RWPE2 (cell line): ENCODE measurements at regions not wholly inside any gene's neighbourhood (a gene's known extent, or its start where the extent isn't known, plus 50 kb on each side); places are given as distances from the start of the nearest gene placed in this dataset.
A peak's percentile ranks its signal among the peaks of the same experiment; 100 is the strongest.

Experiments
- ATAC-seq: fragments of 200-7000 bp; cut with Tn5 transposase; 3 replicates; pipeline ENCODE4 v1.9.1; 2021; ENCODE audit warnings: low read depth
- DNase-seq: peaks from one replicate; pipeline ENCODE4 v3.0.0-alpha.2; 2020; ENCODE audit warnings: low spot score
- H3K27ac ChIP-seq: fragments of 450-650 bp; 2 replicates; pipeline ENCODE4 v1.5.1; 2017; ENCODE audit warnings: mild to moderate bottlenecking; ENCODE audit not compliant: poor library complexity, severe bottlenecking
- H3K27me3 ChIP-seq: fragments of 250-450 bp; sonication (Bioruptor Pico); 2 replicates; pipeline ENCODE4 v1.5.1; 2021; ENCODE audit warnings: mild to moderate bottlenecking, moderate library complexity; ENCODE audit not compliant: insufficient read depth, poor library complexity, severe bottlenecking
- H3K36me3 ChIP-seq: fragments of 250-450 bp; sonication (Bioruptor Pico); 2 replicates; pipeline ENCODE4 v1.5.1; 2020; ENCODE audit warnings: low read depth, mild to moderate bottlenecking, moderate library complexity
- H3K4me1 ChIP-seq: fragments of 250-450 bp; sonication (Bioruptor Pico); 2 replicates; pipeline ENCODE4 v1.5.1; 2021; ENCODE audit warnings: mild to moderate bottlenecking, moderate library complexity; ENCODE audit not compliant: insufficient read depth, poor library complexity, severe bottlenecking
- H3K4me3 ChIP-seq: fragments of 250-450 bp; sonication (Bioruptor Pico); 2 replicates; pipeline ENCODE4 v1.5.1; 2021; ENCODE audit warnings: mild to moderate bottlenecking, moderate library complexity; ENCODE audit not compliant: severe bottlenecking
- H3K9me3 ChIP-seq: fragments of 250-450 bp; sonication (Bioruptor Pico); 2 replicates; pipeline ENCODE4 v1.5.1; 2021; ENCODE audit warnings: mild to moderate bottlenecking, moderate library complexity; ENCODE audit not compliant: severe bottlenecking
- CTCF ChIP-seq: fragments of 450-650 bp; IDR thresholded peaks from one replicate; pipeline ENCODE4 v1.5.1; 2017; ENCODE audit warnings: mild to moderate bottlenecking, moderate library complexity; ENCODE audit not compliant: poor library complexity, severe bottlenecking

GRCh38 chr11:116225784-116226585, 546.8 kb downstream of the BUD13 start:
- no peak for ATAC-seq
- DNase-seq, result no peak
- TF ChIP-seq CTCF, result no peak

GRCh38 chr11:116225236-116225635, 547.6 kb downstream of the BUD13 start:
- no peak for DNase-seq
- no peak for TF ChIP-seq CTCF

More at GRCh38 chr11:116225784-116226585, 546.8 kb downstream of the BUD13 start:
- no peaks in the 10 kb centered on the region for H3K4me1 ChIP-seq
- peaks cover 3% of the 10 kb centered on the region for H3K9me3 ChIP-seq
- no peak overlapping the region for H3K4me3 ChIP-seq
- H3K27me3 ChIP-seq, result no peaks in the 10 kb centered on the region
- H3K27ac ChIP-seq, result no peak overlapping the region
- no peaks in the 10 kb centered on the region for H3K36me3 ChIP-seq

GRCh38 chr11:116224889-116225200, 547.9 kb downstream of the BUD13 start:
- H3K9me3 ChIP-seq, result peaks cover 3% of the 10 kb centered on the region
- TF ChIP-seq CTCF, result no peak
- no peak overlapping the region for H3K4me3 ChIP-seq
- no peak overlapping the region for H3K27ac ChIP-seq
- H3K27me3 ChIP-seq, result no peaks in the 10 kb centered on the region
- no peaks in the 10 kb centered on the region for H3K36me3 ChIP-seq
- DNase-seq (no peak), ATAC-seq (no peak)
- H3K4me1 ChIP-seq, result no peaks in the 10 kb centered on the region

More at GRCh38 chr11:116225236-116225635, 547.6 kb downstream of the BUD13 start:
- ATAC-seq, result no peak
- H3K9me3 ChIP-seq, result peaks cover 3% of the 10 kb centered on the region
- no peaks in the 10 kb centered on the region for H3K27me3 ChIP-seq
- H3K36me3 ChIP-seq, result no peaks in the 10 kb centered on the region
- no peak overlapping the region for H3K4me3 ChIP-seq
- H3K4me1 ChIP-seq, result no peaks in the 10 kb centered on the region
- no peak overlapping the region for H3K27ac ChIP-seq

GRCh38 chr11:116224154-116224888, 548.5 kb downstream of the BUD13 start:
- Histone ChIP-seq H3K9me3 (peaks cover 3% of the 10 kb centered on the region), H3K27me3 (no peaks in the 10 kb centered on the region), H3K4me1 (no peaks in the 10 kb centered on the region), H3K36me3 (no peaks in the 10 kb centered on the region), H3K27ac (no peak overlapping the region), H3K4me3 (no peak overlapping the region)
- ATAC-seq (no peak), DNase-seq (no peak)
- TF ChIP-seq CTCF, result peak; percentile 75

- no peak for TF ChIP-seq CTCF
- Histone ChIP-seq H3K4me3 (no peak overlapping the region), H3K27ac (no peak overlapping the region), H3K4me1 (no peaks in the 10 kb centered on the region), H3K36me3 (no peaks in the 10 kb centered on the region), H3K27me3 (no peaks in the 10 kb centered on the region), H3K9me3 (no peaks in the 10 kb centered on the region)
- no peak for DNase-seq
- no peak for ATAC-seq
Observed at GRCh38 chr11:116221351-116221750, 551.4 kb downstream of the BUD13 start.
